Hepatocyte (in vitro differentiated cells): ENCODE measurements at regions not wholly inside any gene's neighbourhood (a gene's known extent, or its start where the extent isn't known, plus 50 kb on each side); places are given as distances from the start of the nearest gene placed in this dataset.

Experiments
- CTCF ChIP-seq: fragments of 200-600 bp; sonication (generic); IDR thresholded peaks from 2 replicates; pipeline ENCODE4 v1.5.1; 2016; ENCODE audit warnings: antibody characterized with exemption, mild to moderate bottlenecking; ENCODE audit not compliant: poor library complexity
- EZH2 ChIP-seq: fragments of 200-600 bp; sonication (generic); IDR thresholded peaks from 2 replicates; pipeline ENCODE4 v1.6.1; 2016; ENCODE audit warnings: antibody characterized with exemption, mild to moderate bottlenecking, borderline replicate concordance

GRCh38 chr12:90802727-90803126 lies 152.2 kb downstream of the CCER1 start:
- TF ChIP-seq CTCF (no peak), EZH2 (no peak)
